Stimulated activated CD4-positive, alpha-beta T cell treated with anti-CD3 and anti-CD28 coated beads, Interleukin-12 subunit alpha, Interleukin-12 subunit beta, amount 100 ng/mL, for 48 hours (primary cell): ENCODE measurements at regions not wholly inside any gene's neighbourhood (a gene's known extent, or its start where the extent isn't known, plus 50 kb on each side); places are given as distances from the start of the nearest gene placed in this dataset.
"Not testable (repeated sequence)": the region's sequence is repeated elsewhere in the genome, so short reads cannot be mapped to it uniquely, and the experiment has no call there.

Experiments
- DNase-seq, 3 donors: peaks; one replicate each; pipeline ENCODE4 v3.0.0-alpha.2; 2020; ENCODE audit warnings: low read depth in 2 of 3, low spot score in 1 of 3

DNA sequence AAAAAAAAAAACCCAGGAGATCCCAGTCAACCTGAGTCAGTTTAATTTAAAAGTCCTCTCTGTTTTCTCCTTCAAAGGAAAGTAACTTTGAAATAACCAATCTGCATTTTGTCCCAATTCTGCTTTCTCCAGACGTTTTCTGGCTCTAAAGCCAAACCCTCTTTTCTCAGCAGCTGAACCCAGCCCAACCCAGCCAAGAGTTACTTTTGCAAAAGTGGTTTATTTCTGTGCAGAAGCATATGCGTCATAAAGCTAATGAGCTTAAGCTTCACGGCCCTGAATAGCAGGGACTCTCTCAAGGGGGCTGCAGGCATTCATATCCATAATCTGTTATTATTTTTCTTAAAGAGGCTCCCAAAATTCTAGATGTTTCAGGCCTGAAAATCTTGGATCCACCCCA is 176.6 kb downstream of the GALC start:
- no peak for DNase-seq

DNA sequence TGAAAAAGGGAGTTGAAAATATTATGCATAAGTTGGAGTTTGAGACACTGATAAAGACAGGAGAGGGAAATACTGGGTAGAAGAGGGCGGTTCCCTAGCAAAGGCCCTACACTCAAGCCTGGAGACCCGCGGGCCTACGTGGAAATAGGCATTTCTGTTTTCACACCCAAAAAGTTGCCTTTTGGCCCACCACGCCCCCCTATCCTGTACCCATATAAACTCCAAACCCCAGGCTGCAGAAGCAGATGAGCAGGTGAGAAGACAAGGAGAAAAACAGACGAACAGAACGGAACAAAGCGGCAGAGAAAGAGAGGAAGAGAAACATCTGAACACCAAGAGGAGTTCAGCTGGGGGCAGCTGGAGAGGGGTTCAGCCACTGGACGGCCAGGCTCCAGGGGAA is 177.9 kb downstream of the GALC start:
- DNase-seq = no peak

DNA sequence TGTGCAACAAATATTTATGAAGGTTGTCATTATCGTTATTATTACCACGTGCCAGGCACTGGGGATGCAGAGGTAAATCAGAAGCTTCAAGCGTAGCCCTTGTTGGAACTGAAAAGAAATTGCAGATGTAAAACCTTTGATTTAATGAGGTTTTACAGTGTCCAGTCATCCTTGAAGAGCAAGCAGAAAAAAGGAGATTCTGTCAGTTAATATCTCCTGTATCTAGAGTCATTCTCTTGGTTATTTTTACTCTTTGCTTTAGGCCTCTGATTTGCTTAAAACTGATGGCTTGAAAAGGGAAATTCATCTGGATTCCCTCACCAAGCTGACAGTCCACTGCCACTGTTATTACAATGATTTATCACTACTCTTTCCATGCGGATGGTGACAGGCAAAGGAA is 179.3 kb downstream of the GALC start:
- no peak for DNase-seq

DNA sequence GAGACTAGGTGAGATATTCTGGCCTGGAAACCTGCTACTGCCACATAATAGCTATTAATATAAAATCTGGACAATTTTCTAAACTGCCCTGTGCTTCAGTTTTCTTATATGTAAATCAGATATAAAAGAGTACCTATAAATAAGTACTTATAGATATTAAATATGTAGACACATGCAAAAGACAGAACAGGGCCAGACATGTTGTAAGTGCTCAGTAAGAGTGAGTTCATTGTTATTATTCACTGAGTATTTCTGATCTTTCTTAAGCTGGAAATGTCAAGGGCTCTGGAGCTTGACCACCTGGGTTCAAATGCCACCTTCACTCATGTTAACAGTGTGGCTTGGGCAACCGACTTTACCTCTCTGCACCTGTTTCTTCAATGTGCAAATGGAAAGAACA is 179.8 kb downstream of the GALC start:
- no peak for DNase-seq

DNA sequence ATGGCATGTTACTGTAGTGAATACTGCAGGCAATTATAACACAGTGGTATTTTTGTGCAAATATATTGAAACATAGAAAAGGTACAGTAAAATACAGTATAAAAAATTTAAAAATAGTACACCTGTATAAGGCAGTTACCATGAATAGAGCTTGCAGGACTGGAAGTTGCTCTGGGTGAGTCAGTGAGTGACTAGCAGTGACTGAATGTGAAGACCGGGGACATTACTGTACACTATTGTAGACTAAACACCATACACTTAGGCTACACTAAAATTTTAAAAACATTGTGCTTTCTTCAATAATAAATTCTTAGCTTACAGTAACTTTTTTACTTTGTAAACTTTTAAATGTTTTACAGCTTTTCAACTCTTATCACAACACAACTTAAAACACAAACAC is 181.7 kb downstream of the GALC start:
- no peak for DNase-seq

DNA sequence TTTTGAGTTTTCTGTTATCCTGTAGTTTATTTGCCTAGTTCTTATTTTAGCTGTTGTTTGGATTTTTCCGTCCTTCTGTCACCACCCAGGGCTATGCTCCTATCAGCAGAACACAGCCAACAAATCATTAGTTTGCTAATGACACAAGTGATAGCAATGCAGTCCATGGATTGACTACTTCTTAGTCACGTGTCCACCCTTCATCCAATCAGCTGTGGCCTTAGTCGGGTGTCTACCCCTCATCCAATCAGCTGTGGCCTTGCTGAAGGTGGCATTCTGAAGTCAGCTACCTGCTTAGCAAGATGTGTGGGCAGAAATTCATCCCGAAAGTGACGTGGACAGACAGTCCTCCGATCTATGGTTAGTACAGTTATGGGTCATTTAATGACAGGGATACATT is 182.3 kb downstream of the GALC start:
- DNase-seq = no peak

DNA sequence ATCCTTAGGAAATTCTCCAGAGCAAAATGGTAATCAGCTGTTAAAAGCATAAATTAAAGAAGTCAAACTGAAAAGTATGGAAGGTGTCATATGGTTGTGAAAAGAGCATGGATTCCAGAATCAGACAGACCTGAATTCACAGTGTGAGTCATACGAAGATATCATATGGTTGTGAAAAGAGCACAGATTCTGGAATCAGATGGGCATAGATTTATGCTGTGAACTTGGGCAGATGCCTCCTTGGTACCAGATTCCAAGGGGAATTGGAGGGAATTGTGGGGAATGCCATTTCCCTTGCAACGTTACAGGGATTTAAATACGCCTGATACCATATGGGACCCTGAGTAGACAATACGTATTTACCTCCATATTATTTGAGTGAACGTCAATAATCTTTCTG is 183.7 kb downstream of the GALC start:
- no peak for DNase-seq

DNA sequence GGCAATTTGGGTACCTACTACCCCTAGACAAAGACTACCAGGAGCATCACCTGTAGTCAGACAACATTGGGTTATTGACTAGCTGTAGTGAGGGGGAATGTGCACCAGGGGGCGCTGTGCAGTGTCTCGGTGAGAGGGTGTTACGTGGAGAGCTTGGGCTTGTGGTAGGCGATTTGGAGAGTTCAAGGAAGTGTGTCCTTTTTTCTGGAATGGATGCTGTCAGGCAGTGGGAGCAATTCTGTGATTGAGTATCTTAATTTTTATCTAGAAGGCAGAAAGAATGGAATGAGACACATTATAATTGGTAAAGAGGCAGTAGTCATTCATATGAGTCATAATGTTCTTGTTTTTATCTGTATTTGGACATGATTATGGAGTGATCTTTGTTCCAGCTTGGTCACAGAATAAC is 187.7 kb downstream of the GALC start:
- peak; percentile 35 to 66 (median 38) for DNase-seq

DNA sequence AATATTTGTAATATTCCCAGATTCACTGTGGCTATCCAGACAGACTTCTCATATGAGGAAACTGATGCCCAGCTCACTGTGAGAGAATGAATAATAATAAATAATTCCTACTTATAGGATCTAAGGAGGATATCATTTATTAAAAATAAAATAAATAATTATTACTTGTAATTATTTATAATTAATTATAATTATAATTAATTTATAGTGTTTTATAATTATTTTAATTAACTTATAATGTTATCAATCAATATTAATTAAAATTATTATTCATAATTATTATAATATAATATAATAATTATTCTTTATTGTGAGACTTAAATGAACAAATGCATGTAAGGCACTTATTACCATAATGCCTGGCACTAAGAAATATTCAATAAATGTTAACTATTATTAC is 192.8 kb downstream of the GALC start:
- DNase-seq = no peak

DNA sequence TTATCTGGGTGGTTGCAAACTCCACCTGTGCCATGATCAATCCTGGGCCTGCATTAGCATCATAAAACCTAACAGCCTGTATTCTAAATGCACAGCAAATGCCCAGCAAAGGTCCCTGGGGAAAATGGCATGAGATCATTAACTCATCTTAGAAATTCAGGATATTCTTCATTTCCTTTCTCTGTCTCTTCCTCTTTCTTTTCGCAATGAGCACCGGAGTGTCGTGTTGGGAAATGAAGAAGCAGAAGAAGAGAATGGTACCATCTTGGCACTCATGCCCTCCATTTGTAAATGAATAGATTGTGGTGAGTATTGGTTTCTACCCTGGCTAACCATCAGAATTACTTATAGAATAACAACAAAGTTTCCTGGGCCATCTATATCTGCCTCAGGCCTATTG is 193.6 kb downstream of the GALC start:
- no peak for DNase-seq

DNA sequence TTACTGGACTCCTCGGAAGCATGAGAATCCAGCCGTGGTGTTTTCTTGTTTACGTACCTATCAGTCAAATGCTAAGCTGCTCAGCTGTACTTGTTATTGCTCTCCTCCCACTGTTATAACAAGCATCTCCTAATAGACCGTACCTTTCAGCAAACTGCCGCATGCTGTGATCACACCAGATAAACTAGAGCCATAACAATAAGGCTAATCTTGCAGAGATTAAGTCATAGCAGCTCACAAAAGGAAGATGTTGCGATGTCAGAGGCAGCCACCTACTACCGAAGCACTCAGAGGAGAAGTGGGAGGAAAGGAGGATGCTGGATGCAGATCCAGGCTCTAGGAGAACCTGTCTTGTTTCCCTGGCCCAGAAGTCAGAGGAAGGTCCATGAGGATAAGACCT is 196.0 kb downstream of the GALC start:
- DNase-seq = no peak

DNA sequence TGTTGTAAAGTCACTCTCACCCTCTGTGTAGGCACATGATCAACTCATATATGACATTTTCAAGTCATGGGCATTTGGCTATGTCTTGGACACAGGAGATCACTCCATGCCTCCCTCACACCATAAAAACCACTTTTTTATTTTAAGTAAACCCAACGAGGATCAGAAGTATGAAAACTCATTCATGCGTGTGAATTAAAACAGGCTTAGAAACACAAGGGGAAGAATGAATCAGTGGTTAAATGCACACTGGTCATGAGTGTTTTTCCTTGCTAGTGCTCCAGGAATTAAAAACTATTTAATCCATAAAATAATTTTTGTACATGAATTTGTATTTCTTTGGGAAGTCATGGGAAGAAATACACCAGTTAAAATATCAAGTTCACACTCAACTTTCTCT is 198.4 kb downstream of the GALC start:
- no peak for DNase-seq

DNA sequence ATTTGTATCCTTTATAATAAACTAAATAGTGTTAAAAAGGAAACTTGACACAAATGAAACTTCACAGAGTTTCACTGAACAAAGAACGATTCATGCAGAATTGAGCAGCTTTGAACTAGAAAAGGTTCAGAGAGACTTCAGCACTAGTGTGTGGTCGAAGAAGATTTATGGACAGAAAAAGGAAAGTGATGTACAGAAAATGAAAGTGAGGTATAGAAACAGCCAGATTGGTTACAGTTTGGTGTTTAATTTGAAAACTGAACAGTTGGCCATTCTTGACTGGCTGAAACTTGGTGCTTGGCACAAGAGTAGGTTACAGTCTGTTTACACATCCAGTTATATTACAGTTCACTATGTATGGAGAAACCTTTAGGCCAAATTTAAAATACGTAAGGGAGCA is 207.1 kb downstream of the GALC start:
- no peak for DNase-seq

DNA sequence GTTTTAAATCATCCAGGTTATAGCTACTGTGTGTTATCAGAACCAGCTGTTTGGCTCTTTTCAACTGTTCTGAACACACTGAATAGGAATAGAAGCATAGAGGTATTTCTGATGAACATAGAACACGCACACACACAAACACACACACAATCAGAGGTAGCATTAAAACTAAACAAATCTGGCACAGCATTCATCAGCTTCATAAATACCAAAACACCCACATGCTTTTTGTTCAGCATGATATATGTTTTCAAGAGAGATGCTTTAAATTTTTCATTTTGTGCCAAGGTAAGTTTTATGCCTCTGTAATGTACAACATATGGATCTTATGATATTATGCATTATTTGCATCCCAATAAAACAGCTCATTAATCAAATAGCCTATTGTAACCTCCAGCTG is 208.6 kb downstream of the GALC start:
- no peak for DNase-seq

DNA sequence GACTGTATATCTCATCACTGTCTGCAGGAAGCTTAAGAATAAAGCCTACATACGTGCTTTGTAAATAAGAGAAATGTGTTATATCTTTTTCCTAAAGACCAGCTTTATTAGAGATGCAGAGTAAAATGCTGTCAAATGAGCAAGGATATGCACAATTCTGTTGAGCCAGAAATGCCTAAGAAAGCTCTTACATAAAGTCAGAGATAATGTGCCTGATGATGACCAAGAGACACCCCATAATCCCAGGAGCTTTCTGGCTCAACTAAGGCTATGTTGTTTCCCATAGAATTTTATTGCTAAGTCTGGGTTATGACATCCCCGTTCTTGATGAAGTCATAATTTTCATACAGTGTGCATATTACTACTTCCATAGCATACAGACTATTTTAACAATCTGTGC is 209.9 kb downstream of the GALC start:
- DNase-seq = no peak

DNA sequence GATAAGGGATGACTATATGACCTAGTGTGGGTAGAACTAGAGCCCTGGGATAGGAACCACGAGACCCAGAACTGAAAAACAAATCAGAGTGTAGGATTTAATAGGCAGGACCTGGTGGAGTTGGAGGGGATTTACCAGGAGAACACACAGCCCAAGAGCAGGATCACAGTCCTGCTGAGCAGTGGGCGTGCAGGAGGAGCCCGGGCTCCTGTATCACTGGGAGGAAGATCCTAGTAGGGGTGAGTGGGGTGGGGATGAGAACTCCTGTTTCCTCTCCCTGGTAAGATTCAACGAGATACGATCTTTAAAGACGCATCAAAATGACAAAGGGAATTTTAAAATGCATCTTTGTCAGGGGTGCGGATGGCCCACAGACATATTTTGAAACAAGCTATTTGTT is 220.1 kb downstream of the GALC start:
- DNase-seq = no peak

DNA sequence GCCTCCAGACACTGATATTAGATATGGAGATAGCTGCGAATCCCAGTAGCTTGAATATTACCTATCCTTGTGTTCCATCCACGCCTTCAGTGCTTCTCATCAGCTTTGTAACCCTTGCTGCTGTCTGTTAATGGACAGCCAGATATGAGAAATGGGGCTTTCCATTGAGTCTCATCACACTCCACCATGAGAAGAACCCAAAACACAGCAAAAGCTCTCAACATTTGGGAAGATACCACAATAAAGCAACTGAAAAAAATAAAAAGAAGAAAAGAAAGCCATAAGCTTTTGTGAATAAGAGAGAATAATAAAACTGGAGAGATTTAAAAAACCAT is 225.4 kb downstream of the GALC start:
- no peak for DNase-seq

DNA sequence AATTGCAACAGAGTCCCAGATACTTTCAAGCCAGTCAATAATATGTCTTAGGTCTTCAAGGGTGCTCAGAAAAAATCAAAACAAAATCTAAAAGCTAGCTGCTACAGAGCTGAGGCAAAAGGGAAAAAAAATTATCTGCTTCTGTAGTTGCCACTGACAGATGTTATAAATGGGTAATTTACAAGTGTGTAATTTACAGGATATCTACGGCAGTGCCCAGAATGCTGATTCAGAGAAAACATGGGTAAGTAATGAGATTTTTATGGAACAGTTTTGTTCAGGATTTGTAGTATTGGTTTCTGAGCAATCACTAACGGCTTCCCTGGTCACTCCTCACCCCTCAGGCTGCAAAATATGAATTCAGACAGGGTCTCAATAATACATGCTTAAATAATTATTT is 234.1 kb downstream of the GALC start:
- no peak for DNase-seq

DNA sequence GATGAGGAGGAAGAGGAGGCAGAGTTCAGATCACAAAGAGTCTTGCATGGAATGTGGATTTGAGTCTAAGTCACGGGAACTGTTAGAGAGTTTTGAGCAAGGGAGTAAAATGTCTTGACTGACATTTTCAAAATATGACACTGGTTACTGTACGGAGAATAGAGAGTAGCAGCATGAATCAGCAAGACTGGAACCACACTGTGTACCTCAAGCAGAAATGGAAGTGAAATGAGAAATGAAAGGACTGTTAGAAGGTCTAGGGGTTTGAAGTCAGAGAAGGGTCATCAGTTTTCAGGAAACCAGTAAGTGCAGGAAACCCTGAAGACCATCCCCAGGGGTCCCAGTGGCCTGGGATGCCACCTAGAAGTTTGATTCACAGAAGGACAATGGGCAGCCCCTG is 236.3 kb downstream of the GALC start:
- DNase-seq = no peak

DNA sequence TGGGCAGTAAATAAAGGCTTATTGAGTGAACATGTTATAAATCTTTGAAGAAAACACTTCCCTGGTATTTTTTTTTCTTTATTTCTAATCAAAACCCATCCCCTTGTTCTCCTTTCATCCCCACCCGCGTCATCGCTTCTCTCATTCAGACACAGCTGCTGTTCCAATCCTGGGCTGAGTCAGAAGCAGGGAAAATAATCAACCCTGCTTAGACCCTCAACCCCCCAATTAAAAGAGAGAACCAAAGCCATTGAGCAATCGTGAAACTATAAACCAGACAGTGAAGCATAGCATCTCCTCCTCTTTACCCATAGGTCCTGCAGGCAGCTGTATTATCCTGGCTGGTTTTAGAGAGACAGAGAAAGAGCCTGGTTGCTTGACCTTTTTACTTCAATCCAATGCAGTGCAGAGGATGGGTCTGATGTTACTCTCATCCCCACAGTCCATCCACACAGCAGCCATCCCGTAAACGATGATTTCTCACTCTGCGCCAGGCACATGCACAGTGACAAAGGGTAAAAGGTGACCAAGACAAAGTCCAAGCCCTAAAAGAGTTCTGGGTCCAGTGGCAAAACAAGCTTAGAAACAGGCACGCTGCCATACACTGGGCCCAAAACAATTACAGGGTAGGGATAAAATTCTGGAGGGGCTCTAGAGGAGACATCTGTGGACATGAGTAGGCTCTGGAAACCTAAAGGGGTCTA is 238.3 kb downstream of the GALC start:
- DNase-seq = no peak

DNA sequence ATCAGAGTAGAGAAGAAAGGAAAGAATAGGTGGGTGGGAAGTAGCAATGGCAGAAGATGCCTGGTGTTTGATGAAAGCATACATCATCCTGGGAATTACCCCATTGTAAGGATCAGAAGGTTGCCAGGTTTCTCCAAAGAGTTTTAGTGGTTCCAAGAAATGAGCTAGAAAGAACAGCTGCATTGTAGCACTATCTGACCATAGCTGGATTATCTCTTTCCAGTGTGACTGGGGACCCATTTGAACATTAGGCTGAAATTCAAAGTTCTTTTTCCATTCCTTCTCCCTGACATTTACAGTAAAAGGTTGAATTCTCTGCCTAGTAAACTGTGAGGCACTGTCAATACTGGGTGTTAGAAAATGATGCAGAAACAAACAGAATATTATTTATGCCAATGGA is 244.4 kb downstream of the GALC start:
- DNase-seq = no peak

DNA sequence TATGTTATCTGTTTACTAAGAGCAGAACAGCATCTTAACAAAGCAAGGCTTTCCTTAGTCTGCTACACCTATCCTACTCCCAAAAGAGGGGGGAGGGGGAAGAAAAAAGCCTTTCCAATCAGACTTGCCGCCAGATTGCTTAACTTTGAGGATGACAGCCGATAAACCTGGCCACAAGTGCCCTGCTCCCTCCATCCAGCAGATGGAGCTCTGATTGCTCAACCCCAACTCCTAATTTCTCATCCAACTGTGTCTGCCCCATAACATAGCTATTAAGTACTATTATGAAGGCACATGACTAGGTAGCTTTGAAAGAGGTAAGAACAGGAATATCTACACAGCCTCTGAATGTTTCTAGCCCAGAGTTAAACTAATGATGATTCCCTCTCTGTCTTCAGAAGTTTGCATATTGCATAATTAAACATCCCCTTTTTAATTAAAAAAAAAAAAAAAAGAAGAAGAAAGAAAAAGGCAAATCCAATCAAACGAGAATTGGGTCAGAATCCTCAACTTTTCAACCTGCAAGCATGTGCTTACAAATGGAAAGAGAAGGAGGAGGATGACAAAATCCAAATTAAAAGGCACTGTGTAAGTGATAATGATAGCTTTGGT is 247.4 kb downstream of the GALC start:
- peak in 2 of 3 donors; percentile 0 to 2 for DNase-seq

DNA sequence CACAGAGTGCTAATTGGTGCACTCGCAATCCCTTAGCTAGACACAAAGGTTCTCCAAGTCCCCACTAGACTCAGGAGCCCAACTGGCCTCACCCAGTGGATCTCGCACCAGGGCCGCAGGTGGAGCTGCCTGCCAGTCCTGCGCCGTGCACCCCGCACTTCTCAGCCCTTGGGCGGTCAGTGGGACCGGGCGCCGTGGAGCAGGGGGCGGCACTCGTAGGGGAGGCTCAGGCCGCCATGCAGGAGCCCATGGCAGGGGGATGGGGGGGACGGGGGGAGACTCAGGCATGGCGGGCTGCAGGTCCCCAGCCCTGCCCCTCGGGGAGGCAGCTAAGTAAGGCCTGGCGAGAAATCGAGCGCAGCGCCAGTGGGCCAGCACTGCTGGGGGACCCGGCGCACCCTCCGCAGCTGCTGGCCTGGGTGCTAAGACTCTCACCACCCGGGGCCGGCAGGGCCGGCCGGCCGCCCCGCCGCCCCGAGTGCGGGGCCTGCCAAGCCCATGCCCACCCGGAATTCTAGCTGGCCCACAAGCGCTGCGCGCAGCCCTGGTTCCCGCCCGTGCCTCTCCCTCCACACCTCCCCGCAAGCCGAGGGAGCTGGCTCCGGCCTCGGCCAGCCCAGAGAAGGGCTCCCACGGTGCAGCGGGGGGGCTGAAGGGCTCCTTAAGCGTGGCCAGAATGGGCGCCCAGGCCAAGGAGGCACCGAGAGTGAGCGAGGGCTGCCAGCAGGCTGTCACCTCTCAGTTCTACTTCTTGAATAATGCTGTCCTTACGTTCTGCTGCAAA is 258.2 kb downstream of the GALC start:
- not testable (repeated sequence) for DNase-seq
